Activated CD8-positive, alpha-beta memory T cell treated with anti-CD3 and anti-CD28 coated beads for 48 hours (primary cell): ENCODE measurements at regions not wholly inside any gene's neighbourhood (a gene's known extent, or its start where the extent isn't known, plus 50 kb on each side); places are given as distances from the start of the nearest gene placed in this dataset.
A peak's percentile ranks its signal among the peaks of the same experiment; 100 is the strongest.
"Not testable (repeated sequence)": the region's sequence is repeated elsewhere in the genome, so short reads cannot be mapped to it uniquely, and the experiment has no call there.

Experiments used
- DNase-seq, 3 experiments: peaks; one replicate each; pipeline ENCODE4 v3.0.0-alpha.2; 2020; ENCODE audit warnings: low read depth in 2 of 3, low spot score in 2 of 3

GRCh38 chrX:66914080-66914479 lies 275.2 kb upstream of the EDA2R start:
- DNase-seq = no peak

- no peak for DNase-seq
These were observed 273.5 kb upstream of the EDA2R start for GRCh38 chrX:66912417-66912816.

GRCh38 chrX:66902081-66902480 lies 263.2 kb upstream of the EDA2R start:
- DNase-seq = no peak

GRCh38 chrX:66900886-66901285 lies 262.0 kb upstream of the EDA2R start:
- no peak for DNase-seq

GRCh38 chrX:66892004-66892403 lies 253.1 kb upstream of the EDA2R start:
- no peak for DNase-seq

DNA sequence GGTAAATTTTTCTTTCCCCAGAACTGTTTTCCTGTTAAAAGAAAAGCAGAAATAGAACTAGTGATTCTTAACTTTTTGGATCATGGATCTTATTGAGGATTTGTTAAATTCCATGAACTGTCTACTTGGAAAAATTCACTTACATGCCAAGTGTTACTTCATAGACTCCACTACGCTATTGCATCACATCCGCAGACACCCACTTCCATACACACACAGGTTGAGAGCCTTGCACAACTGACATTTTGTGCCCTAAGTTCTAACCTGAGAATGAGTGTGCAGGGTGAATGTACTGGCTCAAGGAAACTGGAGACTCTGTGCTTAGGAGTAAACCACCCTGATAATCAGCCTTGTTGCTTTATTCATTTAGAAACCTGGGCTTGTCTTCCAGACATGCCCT lies 250.5 kb upstream of the EDA2R start:
- DNase-seq = no peak

GRCh38 chrX:66882101-66882500 lies 243.2 kb upstream of the EDA2R start:
- no peak for DNase-seq

DNA sequence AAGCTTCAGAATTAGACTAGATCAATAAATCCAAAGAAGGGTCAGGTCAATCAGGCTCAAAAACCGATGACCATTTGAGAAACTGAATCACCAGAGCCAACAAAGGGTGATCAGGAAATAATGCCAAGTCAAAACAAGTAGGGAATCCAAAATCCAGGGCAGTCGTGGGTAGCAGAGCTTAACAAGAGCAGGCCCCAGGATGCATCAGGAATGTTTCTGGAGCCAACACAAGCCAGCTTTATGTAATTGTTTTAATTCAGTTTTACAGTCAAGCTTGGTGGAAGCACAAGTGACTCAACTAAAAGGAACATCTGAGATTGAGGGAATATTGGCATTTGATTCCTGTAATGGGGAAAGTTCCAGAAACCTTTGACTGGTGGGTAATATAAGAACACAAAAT lies 237.9 kb upstream of the EDA2R start:
- DNase-seq = no peak

DNA sequence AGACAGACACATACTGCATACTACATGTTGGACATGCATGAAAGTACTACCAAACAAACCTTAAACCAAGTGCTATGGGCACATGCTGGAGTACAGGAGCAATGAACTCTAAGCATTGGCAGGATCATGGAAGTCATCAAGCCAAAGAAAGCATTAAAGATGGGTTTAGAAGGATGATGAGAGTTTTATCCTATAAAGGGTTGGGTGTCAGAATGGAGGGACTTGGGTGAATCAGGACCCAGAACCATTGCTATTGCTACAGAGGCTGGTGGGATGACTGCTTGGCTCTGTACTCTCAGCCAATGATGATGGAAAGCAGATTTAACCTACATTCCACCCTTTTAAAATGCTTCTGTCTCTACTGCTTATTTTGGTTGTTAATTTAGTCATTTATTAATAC lies 233.9 kb upstream of the EDA2R start:
- no peak for DNase-seq

GRCh38 chrX:66863721-66864120 lies 224.8 kb upstream of the EDA2R start:
- DNase-seq = no peak

- no peak for DNase-seq
These were observed 194.5 kb upstream of the EDA2R start for GRCh38 chrX:66833426-66833825.

DNA sequence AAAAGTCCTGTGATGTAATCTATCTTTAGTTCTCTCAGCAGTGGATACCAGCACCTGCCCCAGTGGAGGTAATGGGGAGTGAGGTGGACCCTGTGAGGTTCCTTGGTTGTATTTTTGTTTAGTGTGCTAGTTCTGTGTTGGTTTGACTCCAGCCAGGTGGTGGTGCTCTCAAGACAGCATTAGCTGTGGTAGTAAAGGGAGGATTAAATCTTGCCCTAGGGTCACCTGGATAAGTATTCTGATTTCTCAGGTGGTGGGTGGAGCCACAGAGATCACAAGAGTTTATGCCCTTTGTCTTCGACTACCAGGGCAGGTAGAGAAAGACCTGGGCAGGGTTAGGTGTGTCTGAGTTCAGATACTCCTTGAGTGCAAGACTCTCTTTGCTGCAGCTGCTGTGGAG lies 176.3 kb upstream of the EDA2R start:
- no peak for DNase-seq

GRCh38 chrX:66794514-66794913 lies 155.6 kb upstream of the EDA2R start:
- DNase-seq = not testable (repeated sequence)

DNA sequence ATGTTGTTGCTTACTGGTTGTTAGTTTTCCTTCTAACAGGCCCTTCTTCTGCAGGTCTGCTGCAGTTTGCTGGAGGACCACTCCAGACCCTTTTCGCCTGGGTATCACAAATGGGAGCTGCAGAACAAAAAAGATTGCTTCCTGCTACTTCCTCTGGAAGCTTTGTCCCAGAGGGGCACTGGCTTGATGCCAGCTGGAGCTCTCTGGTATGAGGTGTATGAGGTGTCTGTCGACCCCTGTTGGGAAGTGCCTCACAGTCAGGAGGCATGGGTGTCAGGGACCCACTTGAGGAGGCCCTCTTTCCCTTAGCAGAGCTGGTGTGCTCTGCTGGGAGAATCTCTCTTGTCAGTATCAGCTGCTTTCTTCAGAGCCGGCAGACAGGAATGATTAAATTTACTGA lies 127.4 kb upstream of the EDA2R start:
- DNase-seq = no peak

DNA sequence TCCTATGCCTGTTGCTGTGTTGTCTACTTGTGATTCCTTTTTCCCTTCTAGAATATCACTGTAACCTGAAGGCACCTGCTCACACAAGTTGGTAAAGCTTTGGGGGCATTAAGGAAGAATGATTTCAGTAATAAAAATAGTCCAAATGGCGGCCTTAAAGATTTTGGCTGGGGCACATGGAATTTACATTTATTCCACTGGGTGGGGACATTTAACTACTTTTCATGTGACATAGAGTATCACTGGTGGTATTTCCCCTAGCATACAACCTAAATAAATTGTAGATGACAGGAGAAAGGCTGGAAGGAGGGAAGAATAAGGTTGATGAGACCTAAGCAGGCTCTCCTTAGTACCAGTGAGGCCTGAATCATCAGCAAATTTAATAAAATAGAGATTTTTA lies 121.8 kb upstream of the EDA2R start:
- no peak for DNase-seq

DNA sequence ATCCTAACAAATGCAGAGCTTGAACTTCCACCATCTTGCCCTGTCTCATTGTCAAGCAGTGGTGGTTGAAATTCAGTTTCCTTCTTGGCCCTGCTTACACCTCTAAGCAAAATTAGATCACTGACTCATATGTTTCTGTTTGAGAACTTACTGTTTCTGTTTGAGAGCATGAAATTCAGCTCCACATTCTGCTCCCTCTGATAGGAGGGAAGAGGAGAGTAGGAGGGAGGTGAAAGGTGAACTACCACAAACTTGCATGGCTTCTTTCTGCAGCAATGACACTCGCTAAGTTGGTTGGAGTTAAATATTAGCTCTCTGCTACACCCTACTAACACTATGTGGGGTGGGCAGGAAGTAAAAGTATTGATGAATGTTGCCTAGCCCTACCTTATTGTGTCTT lies 117.8 kb upstream of the EDA2R start:
- DNase-seq = no peak

- DNase-seq = no peak
These were observed 112.4 kb upstream of the EDA2R start for GRCh38 chrX:66751136-66751782.

DNA sequence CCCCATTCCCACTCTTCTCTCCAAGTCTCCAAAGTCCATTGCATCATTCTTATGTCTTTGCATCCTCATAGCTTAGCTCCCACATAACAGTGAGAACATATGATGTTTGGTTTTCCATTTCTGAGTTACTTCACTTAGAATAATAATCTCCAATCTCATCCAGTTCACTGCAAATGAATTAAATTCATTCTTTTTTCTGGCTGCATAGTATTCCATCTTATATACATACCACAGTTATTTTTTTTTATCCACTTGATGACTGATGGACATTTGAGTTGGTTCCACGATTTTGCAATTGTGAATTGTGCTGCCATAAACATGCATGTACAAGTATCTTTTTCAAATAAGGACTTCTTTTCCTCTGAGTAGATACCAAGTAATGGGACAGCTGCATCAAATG lies 105.6 kb upstream of the EDA2R start:
- DNase-seq = not testable (repeated sequence)

- DNase-seq = no peak
These were observed 92.5 kb upstream of the EDA2R start for GRCh38 chrX:66731398-66731797.

GRCh38 chrX:66728818-66729271 lies 90.0 kb upstream of the EDA2R start:
- DNase-seq = peak; percentile 7 to 22 (median 7)

DNA sequence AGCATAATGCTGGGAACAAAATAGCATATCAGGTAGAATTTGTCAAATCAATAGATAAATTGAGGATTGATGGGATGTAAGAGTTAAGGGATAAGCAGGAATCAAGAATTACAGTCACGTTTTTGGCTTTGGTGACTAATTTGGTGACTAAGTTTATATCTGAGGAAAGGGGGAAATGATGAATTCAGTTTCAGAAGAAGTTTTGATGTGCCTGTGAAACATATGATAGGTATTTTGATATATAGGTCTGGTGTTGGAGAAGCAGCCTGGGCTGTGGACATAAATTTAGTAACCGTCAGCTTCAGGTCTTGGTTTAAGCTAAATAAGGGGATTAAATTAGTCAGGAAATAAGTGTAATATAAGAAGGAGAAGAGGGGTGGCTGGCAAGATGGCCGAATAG lies 79.0 kb upstream of the EDA2R start:
- no peak for DNase-seq

DNA sequence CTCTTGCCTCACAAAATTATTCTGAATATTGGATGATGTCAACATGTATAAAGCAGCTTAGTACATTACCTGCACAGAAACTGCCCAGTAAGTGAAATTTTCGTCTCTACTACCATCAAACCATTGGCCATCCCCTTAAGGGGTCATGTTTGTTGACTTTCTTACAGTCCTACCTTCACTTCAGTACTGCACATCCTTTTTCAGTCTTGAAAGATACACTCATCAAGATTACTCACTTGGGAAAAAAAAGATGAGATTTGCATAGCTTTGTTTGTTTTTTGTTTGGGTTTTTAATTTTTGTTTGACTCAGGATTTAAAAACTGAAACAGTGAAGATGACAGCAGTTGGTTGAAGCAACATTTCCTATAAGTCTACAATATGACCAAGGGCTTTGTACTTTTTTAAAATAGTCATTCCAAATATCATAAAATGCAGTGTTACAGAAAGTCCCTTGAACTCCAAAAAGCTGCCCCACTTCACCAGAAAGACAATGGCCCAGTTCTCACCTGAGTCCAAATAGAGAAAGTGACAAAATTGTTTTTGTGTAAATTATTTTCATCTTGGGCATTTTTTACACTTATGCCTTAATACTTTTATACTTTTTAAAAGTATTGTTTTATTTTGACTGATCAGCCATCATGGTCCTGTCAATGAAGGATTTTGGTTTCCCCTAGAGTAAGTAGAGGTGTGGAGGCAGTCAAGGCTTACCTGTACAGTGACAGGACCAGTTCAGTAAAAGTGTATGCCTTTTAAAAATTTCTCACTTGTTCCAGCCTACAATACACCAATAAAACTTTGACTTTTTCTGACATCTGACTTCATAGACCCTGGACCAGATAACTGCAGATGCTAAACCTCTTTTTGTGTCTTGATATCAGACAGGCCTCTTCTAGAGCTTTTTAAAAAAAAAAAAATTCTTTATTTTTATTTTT lies 59.7 kb upstream of the EDA2R start:
- DNase-seq = no peak
